ENCODE measurements at regions not wholly inside any gene's neighbourhood (a gene's known extent, or its start where the extent isn't known, plus 50 kb on each side); places are given as distances from the start of the nearest gene placed in this dataset.

DNA sequence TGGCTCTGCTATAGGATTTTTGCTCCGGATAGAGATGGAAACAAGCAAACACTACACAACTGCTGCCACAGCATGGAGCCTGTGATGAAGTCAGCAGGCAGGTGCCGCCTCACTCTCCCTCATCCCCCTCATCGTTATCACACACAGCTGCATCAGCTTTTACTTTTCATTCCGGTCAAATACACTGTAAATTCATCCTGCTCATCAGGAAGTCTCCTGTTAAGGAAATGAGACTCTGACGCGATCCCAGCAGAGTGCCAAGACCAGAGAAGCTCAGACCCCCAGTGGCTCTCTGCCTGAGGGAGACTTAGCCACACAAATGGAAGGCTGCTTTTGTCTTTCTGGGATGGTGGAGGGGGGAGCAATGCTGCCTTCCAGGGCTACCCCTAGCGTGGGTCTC, 270.2 kb downstream of the ELAVL2 start:
- in situ Hi-C loops (cut with MboI; ENCODE audit: low sequenced_read_pairs), result no loop called here
- Histone ChIP-seq H4K20me1 (ENCODE audit: insufficient read depth, low read length) (no peaks in the 10 kb centered on the region), H3K36me3 (ENCODE audit: control insufficient read depth, insufficient read depth, low read length) (no peaks in the 10 kb centered on the region), H3K9me3 (ENCODE audit: control insufficient read depth, insufficient read depth, low read length) (peaks cover 16% of the 10 kb centered on the region), H3K4ac (ENCODE audit: low read depth, low read length) (no peak overlapping the region), H3K4me1 (ENCODE audit: control insufficient read depth, insufficient read depth, low read length) (no peaks in the 10 kb centered on the region), H2AFZ (replicated peaks; ENCODE audit: low read length, poor library complexity) (no peak overlapping the region), H3K4me3 (ENCODE audit: insufficient read depth, low read depth, low read length) (no peak overlapping the region), H3K27me3 (ENCODE audit: control insufficient read depth, insufficient read depth, low read length) (no peaks in the 10 kb centered on the region), H4K8ac (ENCODE audit: low read depth in 2 of 2, low read length in 2 of 2) (no peak overlapping the region), H4K91ac (ENCODE audit: insufficient read depth, low read depth, low read length) (no peak overlapping the region), H3K79me1 (ENCODE audit: low read depth in 1 of 2, low read length in 2 of 2) (no peaks in the 10 kb centered on the region), H2BK120ac (ENCODE audit: low read depth, low read length) (no peak overlapping the region), H2AK5ac (ENCODE audit: low read depth, low read length) (no peak overlapping the region), H3K14ac (replicated peaks; ENCODE audit: low read depth, low read length) (no peak overlapping the region), H3K18ac (ENCODE audit: low read depth, low read length) (no peak overlapping the region), H3K9ac (ENCODE audit: low read depth, low read length) (no peak overlapping the region), H2BK5ac (ENCODE audit: low read depth, low read length, poor library complexity, severe bottlenecking) (no peak overlapping the region), H2BK15ac (ENCODE audit: low read depth, low read length) (no peak overlapping the region), H3K4me2 (ENCODE audit: low read depth, low read length) (no peak overlapping the region), H3K56ac (ENCODE audit: extremely low read depth, insufficient read depth, low read length) (no peak overlapping the region), H3K9me1 (ENCODE audit: insufficient read depth, low read length) (no peaks in the 10 kb centered on the region), H3K27ac (ENCODE audit: insufficient read depth, low read length) (no peak overlapping the region), H2AK9ac (replicated peaks; ENCODE audit: low read depth, low read length, poor library complexity) (no peak overlapping the region), H4K5ac (ENCODE audit: low read depth, low read length) (no peak overlapping the region), H2BK20ac (ENCODE audit: low read depth, low read length) (no peak overlapping the region), H3K23ac (ENCODE audit: low read depth, low read length) (no peak overlapping the region)
- WGBS, 2 experiments (ENCODE audit: extremely low coverage in 2 of 2, insufficient read length in 1 of 2), result no CpG with 5 or more reads among the region's 7 CpGs
- no TSS peak for BruUV-seq (replicated peaks)
- ATAC-seq (ENCODE audit: low read depth), result no peak
- ChIA-PET CTCF (no interaction called here), POLR2A (ENCODE audit: unreplicated experiment) (no interaction called here)
- intact Hi-C loops (cut with micrococcal nuclease), result no loop called here
- TF ChIP-seq RFX5 (IDR thresholded peaks at IDR 0.05; ENCODE audit: low read depth, low read length), result no peak
- TF ChIP-seq MAZ (IDR thresholded peaks at IDR 0.05; ENCODE audit: borderline replicate concordance, low read depth, low read length), result no peak
- TF ChIP-seq MAFK (IDR thresholded peaks at IDR 0.05; ENCODE audit: low read depth, low read length), result no peak
- TF ChIP-seq BHLHE40 (IDR thresholded peaks at IDR 0.05; ENCODE audit: low read depth, low read length), result no peak
- no peak for TF ChIP-seq FOS (IDR thresholded peaks at IDR 0.05; ENCODE audit: low read depth, low read length)
- no peak for TF ChIP-seq CTCF (conservative IDR thresholded peaks at IDR 0.05; ENCODE audit: low read depth, low read length)
- TF ChIP-seq NFE2L2 (IDR thresholded peaks at IDR 0.05; ENCODE audit: low read depth, low read length), result no peak
- TF ChIP-seq MXI1 (IDR thresholded peaks at IDR 0.05; ENCODE audit: borderline replicate concordance, low read depth, low read length), result no peak
- dilution Hi-C loops (cut with HindIII; ENCODE audit: low sequenced_read_pairs, unreplicated experiment), result no loop called here
- DNase-seq, result no peak

Data from IMR-90 (cell line).